ENCODE measurements at regions not wholly inside any gene's neighbourhood (a gene's known extent, or its start where the extent isn't known, plus 50 kb on each side); places are given as distances from the start of the nearest gene placed in this dataset.

DNA sequence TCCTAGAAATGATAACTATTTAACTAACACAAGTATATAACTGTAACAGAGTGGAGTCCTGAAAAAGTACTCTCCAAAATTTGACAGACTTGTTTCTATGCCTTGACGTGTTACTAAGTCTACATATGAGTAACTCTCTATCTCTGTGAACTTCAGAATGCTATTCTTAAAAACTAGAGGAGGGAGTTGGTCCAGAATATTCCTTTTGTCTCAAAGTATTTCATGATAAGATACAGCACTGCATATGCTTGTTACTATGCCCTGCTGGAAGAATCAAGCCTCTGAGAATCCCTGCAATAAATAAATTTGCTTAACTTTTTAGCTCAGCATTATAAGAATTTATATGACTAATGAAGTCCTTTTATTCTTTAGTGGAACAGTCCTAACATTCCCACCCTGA, 50.9 kb upstream of the ATXN3L start:
- Histone ChIP-seq H3K4me3 (no peak overlapping the region), H3K4me1 (replicated peaks in 1 of 2) (no peaks in the 10 kb centered on the region), H3K36me3 (replicated peaks in 1 of 2) (no peaks in the 10 kb centered on the region), H3K27ac (no peak overlapping the region), H3K9me3 (replicated peaks in 1 of 3) (no peaks in the 10 kb centered on the region), H3K27me3 (no peaks in the 10 kb centered on the region)
- WGBS, 4 donors: 73 to 100% (median 84%) methylated on average over 1 of the region's 1 CpG
- no peak for DNase-seq
- no peak for TF ChIP-seq CTCF (IDR thresholded peaks at IDR 0.05)
- no peak for TF ChIP-seq POLR2A (IDR thresholded peaks at IDR 0.05)
- intact Hi-C loops (cut with DNase I): no loop called here

Measured in adrenal gland (tissue), 9 donors.